ENCODE measurements at regions not wholly inside any gene's neighbourhood (a gene's known extent, or its start where the extent isn't known, plus 50 kb on each side); places are given as distances from the start of the nearest gene placed in this dataset.

- H3K36me3 Mint-ChIP-seq = peaks cover 0 to 4% (median 0%) of the 10 kb centered on the region in 3 donors
- no peak for DNase-seq
- no peak overlapping the region for H3K4me3 Mint-ChIP-seq
- no peak overlapping the region for H3K27ac Mint-ChIP-seq
- H3K27me3 Mint-ChIP-seq (ENCODE audit: low read depth in 3 of 3) = peaks cover 0 to 3% (median 2%) of the 10 kb centered on the region in 3 donors
- peaks cover 0 to 2% of the 10 kb centered on the region in 2 donors for H3K4me1 Mint-ChIP-seq
- peaks cover 0 to 2% (median 0%) of the 10 kb centered on the region in 6 donors for H3K9me3 Mint-ChIP-seq
These were observed 140.0 kb upstream of the KLHL25 start for GRCh38 chr15:85934691-85935090.

GRCh38 chr15:85935182-85935581, 140.5 kb upstream of the KLHL25 start:
- H3K36me3 Mint-ChIP-seq = no peaks in the 10 kb centered on the region
- H3K27me3 Mint-ChIP-seq (ENCODE audit: low read depth in 3 of 3) = peaks cover 0 to 3% (median 2%) of the 10 kb centered on the region in 3 donors
- H3K9me3 Mint-ChIP-seq = peaks cover 0 to 2% (median 0%) of the 10 kb centered on the region in 6 donors
- H3K27ac Mint-ChIP-seq = peak overlapping the region in 1 of 6 donors; percentile 2
- H3K4me1 Mint-ChIP-seq = peaks cover 0 to 2% of the 10 kb centered on the region in 2 donors
- no peak for DNase-seq
- no peak overlapping the region for H3K4me3 Mint-ChIP-seq

DNA sequence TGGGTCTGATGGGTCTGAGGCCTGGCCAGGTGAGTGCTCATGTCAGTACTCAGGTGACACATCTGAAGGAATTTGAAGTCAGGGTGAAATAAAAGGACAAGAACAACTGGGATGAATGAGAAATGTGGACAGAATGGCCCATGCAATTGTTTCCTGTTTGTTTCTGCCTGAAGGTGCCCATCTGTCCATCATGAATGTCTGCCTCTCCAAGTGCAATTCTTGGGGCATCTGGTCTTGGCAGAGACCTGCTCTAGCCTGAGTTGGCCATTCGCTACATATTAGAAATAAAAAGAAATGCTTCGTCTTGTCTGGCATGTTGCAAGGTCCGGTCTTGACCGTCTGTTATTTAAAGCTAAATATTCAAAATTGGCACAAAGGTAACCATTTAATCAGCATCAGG, 142.0 kb upstream of the AGBL1 start:
- DNase-seq = no peak
- Mint-ChIP-seq H3K4me1 (no peaks in the 10 kb centered on the region), H3K36me3 (no peaks in the 10 kb centered on the region)

DNA sequence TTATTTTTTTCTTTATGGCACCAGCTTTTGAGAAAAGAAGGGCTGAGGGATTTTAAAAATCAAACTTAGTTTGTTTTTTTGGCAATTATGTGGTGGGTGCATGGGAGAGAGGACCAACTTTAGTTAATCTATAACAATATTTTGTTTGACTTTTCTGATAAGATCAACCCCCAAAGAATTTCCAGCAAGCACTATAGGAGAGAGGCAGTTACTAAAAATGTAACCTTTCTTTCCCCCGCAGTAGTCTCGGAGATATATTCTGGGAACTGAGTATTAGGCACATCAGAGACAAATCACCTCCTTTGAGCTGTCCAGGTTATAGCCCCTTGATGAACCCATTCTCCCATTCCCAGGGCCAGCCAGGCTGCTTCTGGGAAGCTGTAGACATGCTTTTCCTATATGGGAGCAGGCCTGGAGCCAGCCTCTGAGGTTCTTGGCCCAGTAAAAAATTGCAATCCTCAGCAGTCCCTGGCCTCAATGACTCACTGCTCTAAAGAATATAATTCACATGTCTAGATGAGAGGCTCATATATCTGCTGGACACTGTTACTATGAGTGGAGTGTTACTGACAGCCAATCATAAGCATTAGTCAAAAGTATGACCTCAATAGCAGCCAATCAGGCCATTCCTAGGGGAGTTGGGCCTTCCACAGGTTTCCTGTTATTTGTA, 138.3 kb upstream of the AGBL1 start:
- Mint-ChIP-seq H3K27ac (no peak overlapping the region), H3K27me3 (ENCODE audit: low read depth in 3 of 3) (peaks cover 0 to 13% (median 1%) of the 10 kb centered on the region in 3 donors), H3K4me3 (no peak overlapping the region), H3K4me1 (no peaks in the 10 kb centered on the region), H3K36me3 (no peaks in the 10 kb centered on the region), H3K9me3 (no peaks in the 10 kb centered on the region)
- DNase-seq = no peak

More for the DNA sequence above, 142.0 kb upstream of the AGBL1 start:
- Mint-ChIP-seq H3K27me3 (ENCODE audit: low read depth in 3 of 3) (peaks cover 0 to 5% (median 2%) of the 10 kb centered on the region in 3 donors), H3K27ac (no peak overlapping the region), H3K9me3 (no peaks in the 10 kb centered on the region), H3K4me3 (no peak overlapping the region)

DNA sequence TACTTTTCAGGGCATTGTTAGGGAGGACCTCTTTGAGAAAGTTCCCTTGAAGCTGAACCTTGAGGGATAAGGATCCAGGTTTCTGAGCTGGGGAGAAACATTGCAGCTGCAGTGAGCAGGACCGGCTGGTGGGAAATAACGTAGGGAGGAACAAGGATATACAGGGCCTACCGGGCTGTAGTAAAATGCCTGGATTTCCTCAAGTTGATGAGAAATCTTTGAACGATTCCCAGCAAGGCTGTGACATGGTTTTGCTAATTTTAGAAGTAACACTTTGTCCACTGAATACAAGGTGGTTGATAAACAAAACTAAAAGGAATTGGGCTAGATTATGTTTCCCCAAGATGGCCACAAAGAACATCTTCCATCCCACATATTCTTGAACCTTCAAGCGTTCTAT, 137.0 kb upstream of the AGBL1 start:
- no peaks in the 10 kb centered on the region for H3K9me3 Mint-ChIP-seq
- H3K27ac Mint-ChIP-seq = no peak overlapping the region
- DNase-seq = no peak
- H3K36me3 Mint-ChIP-seq = no peaks in the 10 kb centered on the region
- H3K27me3 Mint-ChIP-seq (ENCODE audit: low read depth in 3 of 3) = peaks cover 0 to 16% (median 1%) of the 10 kb centered on the region in 3 donors
- H3K4me3 Mint-ChIP-seq = no peak overlapping the region
- H3K4me1 Mint-ChIP-seq = no peaks in the 10 kb centered on the region

DNA sequence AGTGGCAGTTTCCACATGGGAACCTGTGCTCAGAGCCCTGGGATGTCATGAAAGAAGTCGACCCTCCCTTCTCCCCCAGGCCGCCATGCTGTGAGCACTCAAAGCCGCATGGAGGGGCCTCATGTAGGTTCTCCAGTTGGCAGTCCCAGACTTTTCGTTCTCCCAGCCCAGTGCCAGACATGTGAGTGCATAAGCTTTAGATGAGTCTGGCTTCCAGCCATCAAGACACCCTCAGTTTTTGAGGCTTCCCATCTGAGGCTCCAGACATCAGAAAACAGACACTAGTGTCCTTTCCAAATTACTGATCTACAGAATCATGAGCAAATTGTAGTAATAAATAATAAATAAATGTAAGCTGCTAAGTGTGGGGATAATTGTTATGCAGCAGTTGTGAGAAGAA, 136.5 kb upstream of the AGBL1 start:
- Mint-ChIP-seq H3K4me3 (no peak overlapping the region), H3K4me1 (no peaks in the 10 kb centered on the region), H3K36me3 (no peaks in the 10 kb centered on the region), H3K9me3 (no peaks in the 10 kb centered on the region), H3K27me3 (ENCODE audit: low read depth in 3 of 3) (peaks cover 0 to 17% (median 1%) of the 10 kb centered on the region in 3 donors), H3K27ac (no peak overlapping the region)
- no peak for DNase-seq

DNA sequence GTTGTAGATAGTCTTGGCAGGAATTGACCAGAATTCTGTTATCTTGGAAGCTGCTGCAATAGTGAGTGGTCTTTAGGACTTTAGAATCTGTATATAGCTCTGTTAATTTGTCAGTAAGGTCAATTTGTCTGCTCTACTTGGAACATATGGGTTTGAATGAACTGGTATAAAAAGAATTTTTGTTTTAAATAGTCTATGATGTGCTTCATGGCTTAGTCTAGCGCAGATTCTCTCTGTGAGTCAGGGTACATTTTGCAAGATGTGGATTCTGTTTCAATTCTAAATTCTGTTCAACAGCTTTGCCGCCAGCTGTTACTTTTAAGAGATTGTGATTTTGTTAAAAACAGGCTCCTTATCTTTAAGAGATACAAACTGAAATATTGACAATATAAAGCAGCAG, 135.9 kb upstream of the AGBL1 start:
- DNase-seq = no peak
- no peak overlapping the region for H3K27ac Mint-ChIP-seq
- H3K4me3 Mint-ChIP-seq = no peak overlapping the region
- no peaks in the 10 kb centered on the region for H3K9me3 Mint-ChIP-seq
- H3K36me3 Mint-ChIP-seq = no peaks in the 10 kb centered on the region
- H3K27me3 Mint-ChIP-seq (ENCODE audit: low read depth in 3 of 3) = peaks cover 0 to 18% (median 1%) of the 10 kb centered on the region in 3 donors
- no peaks in the 10 kb centered on the region for H3K4me1 Mint-ChIP-seq

DNA sequence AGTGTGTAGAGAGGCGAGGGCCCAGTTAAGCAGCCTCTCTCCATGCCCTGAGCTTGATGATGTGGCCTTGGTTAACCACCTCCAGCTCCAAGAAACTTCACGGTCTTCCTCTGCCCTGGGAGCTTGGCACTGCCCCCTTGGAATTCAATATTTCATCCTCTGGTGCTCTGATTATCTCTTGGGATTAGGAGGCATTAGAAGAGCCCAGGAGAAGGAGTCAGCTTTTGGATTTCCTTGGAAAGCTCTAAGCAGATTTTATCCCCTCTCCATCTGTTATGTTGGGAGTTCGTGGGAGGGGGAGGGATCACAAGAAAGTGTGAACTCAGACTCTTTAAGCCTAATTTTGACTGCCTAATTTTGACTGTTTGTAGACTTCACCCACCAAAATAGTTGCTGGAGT, 132.7 kb upstream of the AGBL1 start:
- Mint-ChIP-seq H3K27ac (no peak overlapping the region), H3K4me3 (no peak overlapping the region), H3K9me3 (no peaks in the 10 kb centered on the region)

DNA sequence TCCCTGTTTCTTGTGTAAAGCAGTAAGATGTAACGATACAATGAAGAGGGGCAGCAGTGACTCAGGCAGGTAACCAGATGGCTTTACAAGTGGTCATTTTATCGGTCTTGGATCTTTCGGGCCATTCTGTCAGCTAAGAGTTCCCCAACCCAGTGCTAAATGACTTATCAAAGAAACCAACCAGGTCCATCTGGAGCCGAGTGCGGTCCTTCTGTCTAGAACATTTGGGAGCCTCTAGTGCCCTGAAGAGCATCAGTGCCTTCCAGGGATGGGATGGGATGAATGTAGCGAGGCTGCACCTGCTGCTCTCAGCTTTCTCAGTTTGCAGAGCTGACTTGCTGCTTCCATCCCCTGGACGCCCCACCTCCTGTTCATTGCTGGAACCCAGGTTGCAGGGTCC, 131.7 kb upstream of the AGBL1 start:
- H3K36me3 Mint-ChIP-seq = no peaks in the 10 kb centered on the region
- no peak for DNase-seq
- peaks cover 1 to 14% (median 1%) of the 10 kb centered on the region in 3 donors for H3K27me3 Mint-ChIP-seq (ENCODE audit: low read depth in 3 of 3)
- no peaks in the 10 kb centered on the region for H3K4me1 Mint-ChIP-seq
- no peak overlapping the region for H3K27ac Mint-ChIP-seq
- no peaks in the 10 kb centered on the region for H3K9me3 Mint-ChIP-seq
- H3K4me3 Mint-ChIP-seq = no peak overlapping the region

More for the DNA sequence above, 132.7 kb upstream of the AGBL1 start:
- H3K4me1 Mint-ChIP-seq = no peaks in the 10 kb centered on the region
- DNase-seq = no peak
- no peaks in the 10 kb centered on the region for H3K36me3 Mint-ChIP-seq
- H3K27me3 Mint-ChIP-seq (ENCODE audit: low read depth in 3 of 3) = peaks cover 0 to 13% (median 1%) of the 10 kb centered on the region in 3 donors

DNA sequence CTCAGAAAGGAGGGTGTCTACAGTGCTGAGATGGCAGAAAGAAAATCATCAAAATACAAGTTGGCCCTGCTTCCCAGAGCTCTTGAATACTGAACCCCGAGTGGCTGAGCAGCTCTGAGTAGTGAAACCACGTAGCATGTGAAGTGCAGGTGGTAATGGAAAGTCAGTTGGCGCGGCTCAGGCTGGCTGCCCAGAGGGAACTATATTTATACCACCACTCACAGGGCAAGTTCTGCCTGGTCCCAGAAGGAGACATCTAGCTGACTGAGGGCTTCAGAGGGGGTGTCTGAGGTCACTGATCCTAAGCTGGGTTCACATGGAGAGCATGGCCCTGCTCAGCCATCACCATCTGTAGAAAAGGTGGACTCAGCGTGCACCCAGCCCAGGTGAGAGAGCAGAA, 129.6 kb upstream of the AGBL1 start:
- DNase-seq = no peak
- Mint-ChIP-seq H3K36me3 (no peaks in the 10 kb centered on the region), H3K9me3 (no peaks in the 10 kb centered on the region), H3K27me3 (ENCODE audit: low read depth in 3 of 3) (peaks cover 2 to 12% (median 2%) of the 10 kb centered on the region in 3 donors), H3K27ac (no peak overlapping the region), H3K4me3 (no peak overlapping the region), H3K4me1 (no peaks in the 10 kb centered on the region)

DNA sequence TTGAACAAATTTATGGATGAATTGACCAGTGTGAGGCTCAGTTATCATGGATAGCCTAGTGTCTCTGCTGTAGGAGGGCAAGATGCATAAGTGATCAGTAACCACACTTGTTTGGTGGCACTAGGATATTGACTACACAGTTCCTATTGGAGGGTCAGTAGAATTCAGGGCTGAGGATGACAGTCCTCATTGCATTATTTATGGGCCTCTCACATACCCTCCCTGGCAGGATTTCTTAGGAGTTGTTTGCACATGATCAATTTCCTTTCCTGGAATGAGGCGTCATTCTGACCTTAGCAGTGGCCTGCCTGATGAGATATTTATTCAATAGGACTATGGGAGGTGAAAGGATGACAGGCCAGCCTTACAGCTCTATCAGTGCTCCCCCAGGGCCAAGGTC, 125.1 kb upstream of the AGBL1 start:
- Mint-ChIP-seq H3K4me1 (no peaks in the 10 kb centered on the region), H3K36me3 (no peaks in the 10 kb centered on the region), H3K9me3 (no peaks in the 10 kb centered on the region), H3K4me3 (no peak overlapping the region), H3K27ac (no peak overlapping the region), H3K27me3 (ENCODE audit: low read depth in 3 of 3) (peaks cover 2 to 8% (median 5%) of the 10 kb centered on the region in 3 donors)
- no peak for DNase-seq

- Mint-ChIP-seq H3K4me3 (no peak overlapping the region), H3K27ac (no peak overlapping the region), H3K27me3 (ENCODE audit: low read depth in 3 of 3) (peaks cover 2 to 8% (median 5%) of the 10 kb centered on the region in 3 donors), H3K36me3 (no peaks in the 10 kb centered on the region), H3K9me3 (no peaks in the 10 kb centered on the region), H3K4me1 (no peaks in the 10 kb centered on the region)
- DNase-seq = no peak
These were observed 123.9 kb upstream of the AGBL1 start for GRCh38 chr15:85955501-85956391.

- H3K36me3 Mint-ChIP-seq = no peaks in the 10 kb centered on the region
- H3K27me3 Mint-ChIP-seq (ENCODE audit: low read depth in 3 of 3) = peaks cover 2 to 8% (median 5%) of the 10 kb centered on the region in 3 donors
- no peak overlapping the region for H3K4me3 Mint-ChIP-seq
- H3K4me1 Mint-ChIP-seq = no peaks in the 10 kb centered on the region
- no peak overlapping the region for H3K27ac Mint-ChIP-seq
- DNase-seq = no peak
- no peaks in the 10 kb centered on the region for H3K9me3 Mint-ChIP-seq
These were observed 123.0 kb upstream of the AGBL1 start for GRCh38 chr15:85956532-85957275.

DNA sequence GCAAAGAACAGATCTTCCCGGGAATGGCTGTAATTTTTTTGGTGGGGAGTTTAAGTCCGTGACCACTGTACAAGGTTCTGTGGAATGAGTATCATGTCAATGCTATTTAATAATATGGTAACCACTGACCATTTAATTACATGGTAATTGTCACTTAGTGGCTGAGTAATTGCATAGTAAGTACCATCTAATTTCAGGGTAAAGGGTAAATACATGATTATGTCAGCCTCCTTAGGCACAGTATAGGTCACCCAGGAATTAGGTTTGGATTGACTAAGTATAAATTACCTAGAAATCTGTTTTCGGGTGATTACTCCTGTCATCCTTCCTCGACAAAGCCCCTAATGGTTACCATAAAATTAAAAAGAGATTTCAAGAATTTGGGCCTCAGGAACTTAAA, 120.1 kb upstream of the AGBL1 start:
- DNase-seq = no peak
- Mint-ChIP-seq H3K36me3 (no peaks in the 10 kb centered on the region), H3K27ac (no peak overlapping the region), H3K9me3 (no peaks in the 10 kb centered on the region), H3K4me1 (no peaks in the 10 kb centered on the region), H3K4me3 (no peak overlapping the region), H3K27me3 (ENCODE audit: low read depth in 3 of 3) (peaks cover 0 to 4% (median 3%) of the 10 kb centered on the region in 3 donors)

Data from immature natural killer cell (primary cell).